ENCODE measurements at regions not wholly inside any gene's neighbourhood (a gene's known extent, or its start where the extent isn't known, plus 50 kb on each side); places are given as distances from the start of the nearest gene placed in this dataset.

DNA sequence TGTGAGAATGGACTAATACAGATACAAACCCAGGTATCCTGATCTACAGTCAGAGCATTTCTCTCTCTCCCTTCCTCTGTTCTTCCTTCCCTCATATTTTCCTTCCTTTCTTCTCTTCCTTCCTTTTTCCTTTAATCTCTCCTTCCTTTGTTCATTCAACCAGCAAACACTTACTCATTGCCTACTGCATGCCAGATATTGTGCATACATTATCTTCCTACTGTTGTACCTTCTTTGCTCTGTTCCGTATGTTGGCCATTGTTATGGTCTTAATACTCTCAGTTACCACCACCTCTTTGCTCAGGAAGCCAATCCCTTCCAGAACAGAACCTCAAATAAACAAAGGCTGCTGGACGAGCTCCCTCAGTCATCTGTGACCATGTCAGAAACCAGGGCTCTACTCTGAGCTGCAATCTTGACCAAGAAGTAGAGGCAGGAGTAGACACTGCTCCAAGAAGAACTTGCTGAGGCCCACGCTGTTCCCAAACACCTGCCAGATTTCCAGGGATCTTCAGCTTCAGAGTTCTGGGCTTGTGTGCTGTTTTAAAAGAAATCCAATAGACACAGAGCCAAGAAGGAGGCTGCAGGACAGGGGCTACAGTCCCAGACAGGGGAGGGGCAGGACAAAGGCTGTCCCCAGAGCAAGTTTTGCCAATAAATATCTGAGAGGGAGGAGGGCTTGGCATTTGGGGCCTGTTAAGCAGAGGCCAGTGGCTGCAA is 526.7 kb upstream of the TBX3 start:
- TF ChIP-seq, protein P1, sequence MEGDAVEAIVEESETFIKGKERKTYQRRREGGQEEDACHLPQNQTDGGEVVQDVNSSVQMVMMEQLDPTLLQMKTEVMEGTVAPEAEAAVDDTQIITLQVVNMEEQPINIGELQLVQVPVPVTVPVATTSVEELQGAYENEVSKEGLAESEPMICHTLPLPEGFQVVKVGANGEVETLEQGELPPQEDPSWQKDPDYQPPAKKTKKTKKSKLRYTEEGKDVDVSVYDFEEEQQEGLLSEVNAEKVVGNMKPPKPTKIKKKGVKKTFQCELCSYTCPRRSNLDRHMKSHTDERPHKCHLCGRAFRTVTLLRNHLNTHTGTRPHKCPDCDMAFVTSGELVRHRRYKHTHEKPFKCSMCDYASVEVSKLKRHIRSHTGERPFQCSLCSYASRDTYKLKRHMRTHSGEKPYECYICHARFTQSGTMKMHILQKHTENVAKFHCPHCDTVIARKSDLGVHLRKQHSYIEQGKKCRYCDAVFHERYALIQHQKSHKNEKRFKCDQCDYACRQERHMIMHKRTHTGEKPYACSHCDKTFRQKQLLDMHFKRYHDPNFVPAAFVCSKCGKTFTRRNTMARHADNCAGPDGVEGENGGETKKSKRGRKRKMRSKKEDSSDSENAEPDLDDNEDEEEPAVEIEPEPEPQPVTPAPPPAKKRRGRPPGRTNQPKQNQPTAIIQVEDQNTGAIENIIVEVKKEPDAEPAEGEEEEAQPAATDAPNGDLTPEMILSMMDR (conservative IDR thresholded peaks at IDR 0.05 in 1 of 2, IDR thresholded peaks at IDR 0.05 in 1 of 2; ENCODE audit: low read depth in 1 of 2, low read length in 2 of 2) = no peak
- TF ChIP-seq EZH2 (IDR thresholded peaks at IDR 0.05; ENCODE audit: low read length, missing control alignments) = no peak

Measured in fibroblast of lung (primary cell).